PFSK-1 (cell line): ENCODE measurements at regions not wholly inside any gene's neighbourhood (a gene's known extent, or its start where the extent isn't known, plus 50 kb on each side); places are given as distances from the start of the nearest gene placed in this dataset.

Experiments used
- FOXP2 ChIP-seq: optimal IDR thresholded peaks from 2 replicates; pipeline ENCODE3; 2011; ENCODE audit warnings: borderline replicate concordance, control low read depth, inconsistent platforms; ENCODE audit not compliant: insufficient read depth; ENCODE audit errors: extremely low read length, extremely low read depth
- POLR2AphosphoS5 ChIP-seq: IDR thresholded peaks from 2 replicates; pipeline ENCODE4 v1.6.1; 2012; ENCODE audit warnings: low read depth, mild to moderate bottlenecking, control low read depth, low read length, moderate library complexity
- SIN3A ChIP-seq: IDR thresholded peaks from 2 replicates; pipeline ENCODE4 v1.6.1; 2012; ENCODE audit warnings: mild to moderate bottlenecking, low read length, moderate library complexity, borderline replicate concordance; ENCODE audit not compliant: insufficient read depth
- TAF1 ChIP-seq: IDR thresholded peaks from 2 replicates; pipeline ENCODE4 v1.6.1; 2012; ENCODE audit warnings: low read length, control low read depth, borderline replicate concordance; ENCODE audit not compliant: insufficient read depth
- TF ChIP-seq, protein P1 (sequence below), 2 experiments: IDR thresholded peaks; 2 replicates each; pipeline versions ENCODE4 v1.6.1 to v1.8.0; 2011 to 2012; ENCODE audit warnings: low read depth in 2 of 2, low read length in 2 of 2, control low read depth in 1 of 2, inconsistent platforms in 1 of 2, mild to moderate bottlenecking in 1 of 2, moderate library complexity in 1 of 2; ENCODE audit not compliant: insufficient read depth in 1 of 2

DNA sequence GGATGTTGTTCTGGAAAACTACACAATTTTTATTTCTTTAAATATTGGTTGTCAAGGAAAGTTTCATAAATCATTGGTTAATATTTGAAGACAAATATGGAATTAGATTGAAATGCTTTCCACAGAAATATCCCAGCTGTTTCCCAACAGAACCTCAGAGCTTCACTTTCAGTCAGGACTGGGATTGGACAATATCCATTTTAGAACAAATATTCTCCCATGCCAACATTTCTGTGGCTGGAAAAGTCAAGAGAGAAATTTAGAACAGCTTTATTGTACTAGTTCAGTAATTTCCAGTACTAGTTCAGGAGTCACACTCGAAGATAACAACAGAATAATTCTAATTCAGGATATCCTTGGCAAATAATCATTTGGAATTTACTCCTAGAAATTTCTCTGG lies 116.1 kb upstream of the TUT7 start:
- TF ChIP-seq, protein P1, sequence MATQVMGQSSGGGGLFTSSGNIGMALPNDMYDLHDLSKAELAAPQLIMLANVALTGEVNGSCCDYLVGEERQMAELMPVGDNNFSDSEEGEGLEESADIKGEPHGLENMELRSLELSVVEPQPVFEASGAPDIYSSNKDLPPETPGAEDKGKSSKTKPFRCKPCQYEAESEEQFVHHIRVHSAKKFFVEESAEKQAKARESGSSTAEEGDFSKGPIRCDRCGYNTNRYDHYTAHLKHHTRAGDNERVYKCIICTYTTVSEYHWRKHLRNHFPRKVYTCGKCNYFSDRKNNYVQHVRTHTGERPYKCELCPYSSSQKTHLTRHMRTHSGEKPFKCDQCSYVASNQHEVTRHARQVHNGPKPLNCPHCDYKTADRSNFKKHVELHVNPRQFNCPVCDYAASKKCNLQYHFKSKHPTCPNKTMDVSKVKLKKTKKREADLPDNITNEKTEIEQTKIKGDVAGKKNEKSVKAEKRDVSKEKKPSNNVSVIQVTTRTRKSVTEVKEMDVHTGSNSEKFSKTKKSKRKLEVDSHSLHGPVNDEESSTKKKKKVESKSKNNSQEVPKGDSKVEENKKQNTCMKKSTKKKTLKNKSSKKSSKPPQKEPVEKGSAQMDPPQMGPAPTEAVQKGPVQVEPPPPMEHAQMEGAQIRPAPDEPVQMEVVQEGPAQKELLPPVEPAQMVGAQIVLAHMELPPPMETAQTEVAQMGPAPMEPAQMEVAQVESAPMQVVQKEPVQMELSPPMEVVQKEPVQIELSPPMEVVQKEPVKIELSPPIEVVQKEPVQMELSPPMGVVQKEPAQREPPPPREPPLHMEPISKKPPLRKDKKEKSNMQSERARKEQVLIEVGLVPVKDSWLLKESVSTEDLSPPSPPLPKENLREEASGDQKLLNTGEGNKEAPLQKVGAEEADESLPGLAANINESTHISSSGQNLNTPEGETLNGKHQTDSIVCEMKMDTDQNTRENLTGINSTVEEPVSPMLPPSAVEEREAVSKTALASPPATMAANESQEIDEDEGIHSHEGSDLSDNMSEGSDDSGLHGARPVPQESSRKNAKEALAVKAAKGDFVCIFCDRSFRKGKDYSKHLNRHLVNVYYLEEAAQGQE (IDR thresholded peaks at IDR 0.05; ENCODE audit: insufficient read depth in 1 of 2, low read depth in 2 of 2, low read length in 2 of 2), result no peak
- TF ChIP-seq TAF1 (no peak), POLR2AphosphoS5 (no peak), SIN3A (no peak), FOXP2 (no peak)

DNA sequence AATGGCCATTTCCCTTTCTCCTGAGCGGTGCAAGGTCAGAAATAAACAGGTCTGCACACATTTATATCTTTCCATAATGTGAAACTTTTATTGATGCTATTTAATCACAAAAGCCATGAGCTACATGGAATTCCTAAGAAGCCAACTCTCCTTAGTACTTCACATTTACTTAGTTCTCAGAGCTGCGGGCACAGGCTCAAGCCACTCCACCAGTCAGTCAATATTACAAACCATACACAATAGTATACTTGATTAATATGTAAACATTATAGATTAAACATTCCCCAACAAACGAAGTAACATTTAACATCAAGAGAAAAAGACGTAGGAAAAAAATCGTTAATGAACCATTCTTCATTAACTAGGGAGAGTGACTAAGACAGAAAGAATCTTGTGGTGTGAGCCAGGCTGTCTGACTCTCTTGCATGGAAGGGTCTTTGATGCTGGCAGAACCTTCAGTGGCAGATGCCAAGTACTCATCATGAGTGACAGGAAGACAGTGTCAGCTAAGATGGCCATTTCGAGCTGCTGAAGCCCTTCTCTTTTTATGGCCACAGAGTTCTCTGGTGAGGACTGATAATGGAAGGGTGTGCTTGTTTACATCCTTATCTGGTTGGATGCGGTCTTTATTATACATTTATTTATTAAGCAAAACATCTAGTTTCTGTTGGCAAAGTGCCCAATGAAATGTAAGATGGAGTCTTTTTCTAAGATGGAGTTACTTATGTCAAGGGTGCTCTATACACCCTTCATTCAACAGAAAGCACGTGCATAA lies 115.5 kb upstream of the TUT7 start:
- TF ChIP-seq, protein P1 (IDR thresholded peaks at IDR 0.05; ENCODE audit: insufficient read depth in 1 of 2, low read depth in 2 of 2, low read length in 2 of 2), result no peak
- no peak for TF ChIP-seq SIN3A
- TF ChIP-seq TAF1, result no peak
- no peak for TF ChIP-seq POLR2AphosphoS5
- TF ChIP-seq FOXP2, result no peak

DNA sequence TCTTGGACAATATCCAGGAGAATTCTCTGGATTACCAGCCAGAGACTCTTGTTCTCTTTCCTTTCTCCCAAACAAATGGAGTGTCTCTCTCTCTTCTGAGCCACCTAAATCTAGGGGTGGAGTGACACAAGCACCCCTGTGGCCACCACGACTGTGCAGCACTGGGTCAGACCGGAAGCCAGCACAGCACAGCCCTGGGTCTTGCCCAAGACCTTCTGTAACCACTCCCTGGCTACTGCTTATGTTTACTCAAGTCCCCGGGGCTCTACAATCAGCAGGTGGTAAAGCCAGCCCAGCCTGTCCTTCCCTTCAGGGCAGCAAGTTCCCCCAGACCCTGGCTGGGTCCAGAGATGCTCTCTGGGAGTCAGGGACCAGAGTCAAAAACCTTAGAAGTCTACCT lies 110.0 kb upstream of the TUT7 start:
- TF ChIP-seq, protein P1 (IDR thresholded peaks at IDR 0.05; ENCODE audit: insufficient read depth in 1 of 2, low read depth in 2 of 2, low read length in 2 of 2), result no peak
- TF ChIP-seq FOXP2 (no peak), POLR2AphosphoS5 (no peak), TAF1 (no peak), SIN3A (no peak)

DNA sequence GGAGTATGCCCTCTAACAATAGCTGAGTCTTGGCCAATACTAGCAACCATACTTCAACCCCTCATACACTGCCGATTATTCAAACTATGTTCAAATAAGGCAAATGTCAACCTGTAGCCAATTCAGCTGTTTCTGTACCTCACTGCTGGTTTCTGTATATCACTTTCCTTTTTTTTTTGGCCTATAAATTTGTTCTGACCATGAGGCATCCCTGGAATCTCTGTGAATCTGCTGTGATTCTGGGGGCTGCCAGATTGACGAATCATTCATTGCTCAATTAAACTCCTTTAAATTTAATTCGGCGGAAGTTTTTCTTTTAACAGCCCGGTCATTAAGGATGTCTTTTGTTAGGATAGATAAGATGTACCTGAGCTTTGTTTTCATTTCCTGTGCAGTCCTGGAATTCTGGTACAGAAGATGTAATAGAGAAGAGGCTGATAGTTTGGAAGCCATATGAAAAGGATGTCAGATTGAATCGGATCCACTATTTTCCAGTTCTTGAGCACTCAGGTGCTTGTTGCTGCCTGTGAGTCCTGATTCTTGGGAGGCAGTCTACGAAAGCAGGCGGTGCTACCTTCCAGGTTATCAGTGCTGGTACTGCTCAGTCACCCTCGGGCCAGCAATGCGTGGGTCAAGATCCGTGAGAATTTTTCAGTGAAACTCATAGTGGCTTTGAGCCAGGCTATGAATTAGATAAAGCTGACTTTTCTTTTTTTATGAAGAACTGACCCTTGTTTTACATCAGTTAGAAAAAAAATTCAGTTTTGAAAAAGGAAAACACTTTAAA lies 106.2 kb upstream of the TUT7 start:
- TF ChIP-seq, protein P1 (IDR thresholded peaks at IDR 0.05; ENCODE audit: insufficient read depth in 1 of 2, low read depth in 2 of 2, low read length in 2 of 2), result no peak
